Breast epithelium (tissue), 3 donors: ENCODE measurements at regions not wholly inside any gene's neighbourhood (a gene's known extent, or its start where the extent isn't known, plus 50 kb on each side); places are given as distances from the start of the nearest gene placed in this dataset.

ENCODE experiments used
- POLR2A ChIP-seq: fragments of 450-650 bp; IDR thresholded peaks from one replicate; pipeline ENCODE4 v1.6.1; 2016; ENCODE audit warnings: antibody characterized with exemption, mild to moderate bottlenecking, moderate library complexity
- TF ChIP-seq, protein P1 (sequence below), 3 donors: fragments of 450-650 bp; IDR thresholded peaks; one replicate each; pipeline ENCODE4 v1.5.1; 2016 to 2017; ENCODE audit warnings: antibody characterized with exemption in 3 of 3, mild to moderate bottlenecking in 3 of 3, moderate library complexity in 3 of 3

DNA sequence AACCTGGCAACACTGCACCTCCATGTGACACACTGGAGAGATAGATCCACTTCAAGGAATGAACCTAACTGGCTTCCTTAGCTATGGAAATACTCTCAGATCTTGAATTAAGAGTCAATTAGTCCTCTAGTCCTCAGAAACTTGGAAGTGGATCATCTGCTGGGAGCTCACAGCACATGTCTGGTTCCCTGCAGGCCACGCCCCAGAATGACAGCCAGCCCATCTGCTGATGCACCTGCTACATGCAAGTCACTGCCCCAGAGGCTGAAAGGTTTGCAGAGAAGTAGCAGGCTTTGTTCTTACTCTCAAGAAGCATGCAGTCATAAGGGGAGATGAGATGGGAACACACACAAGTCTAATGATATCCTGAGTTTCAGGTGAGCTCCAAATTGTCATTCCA lies 275.9 kb downstream of the SKAP2 start:
- TF ChIP-seq, protein P1, sequence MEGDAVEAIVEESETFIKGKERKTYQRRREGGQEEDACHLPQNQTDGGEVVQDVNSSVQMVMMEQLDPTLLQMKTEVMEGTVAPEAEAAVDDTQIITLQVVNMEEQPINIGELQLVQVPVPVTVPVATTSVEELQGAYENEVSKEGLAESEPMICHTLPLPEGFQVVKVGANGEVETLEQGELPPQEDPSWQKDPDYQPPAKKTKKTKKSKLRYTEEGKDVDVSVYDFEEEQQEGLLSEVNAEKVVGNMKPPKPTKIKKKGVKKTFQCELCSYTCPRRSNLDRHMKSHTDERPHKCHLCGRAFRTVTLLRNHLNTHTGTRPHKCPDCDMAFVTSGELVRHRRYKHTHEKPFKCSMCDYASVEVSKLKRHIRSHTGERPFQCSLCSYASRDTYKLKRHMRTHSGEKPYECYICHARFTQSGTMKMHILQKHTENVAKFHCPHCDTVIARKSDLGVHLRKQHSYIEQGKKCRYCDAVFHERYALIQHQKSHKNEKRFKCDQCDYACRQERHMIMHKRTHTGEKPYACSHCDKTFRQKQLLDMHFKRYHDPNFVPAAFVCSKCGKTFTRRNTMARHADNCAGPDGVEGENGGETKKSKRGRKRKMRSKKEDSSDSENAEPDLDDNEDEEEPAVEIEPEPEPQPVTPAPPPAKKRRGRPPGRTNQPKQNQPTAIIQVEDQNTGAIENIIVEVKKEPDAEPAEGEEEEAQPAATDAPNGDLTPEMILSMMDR (IDR thresholded peaks at IDR 0.05): no peak
- no peak for TF ChIP-seq POLR2A
